GM19372 (cell line): ENCODE measurements at regions not wholly inside any gene's neighbourhood (a gene's known extent, or its start where the extent isn't known, plus 50 kb on each side); places are given as distances from the start of the nearest gene placed in this dataset.

Source experiments
- ATAC-seq: cut with Tn5 transposase; IDR thresholded peaks from one replicate; pipeline ENCODE4 v1.9.1; 2021; ENCODE audit warnings: mild to moderate bottlenecking, low read depth, moderate library complexity; ENCODE audit not compliant: unreplicated experiment

DNA sequence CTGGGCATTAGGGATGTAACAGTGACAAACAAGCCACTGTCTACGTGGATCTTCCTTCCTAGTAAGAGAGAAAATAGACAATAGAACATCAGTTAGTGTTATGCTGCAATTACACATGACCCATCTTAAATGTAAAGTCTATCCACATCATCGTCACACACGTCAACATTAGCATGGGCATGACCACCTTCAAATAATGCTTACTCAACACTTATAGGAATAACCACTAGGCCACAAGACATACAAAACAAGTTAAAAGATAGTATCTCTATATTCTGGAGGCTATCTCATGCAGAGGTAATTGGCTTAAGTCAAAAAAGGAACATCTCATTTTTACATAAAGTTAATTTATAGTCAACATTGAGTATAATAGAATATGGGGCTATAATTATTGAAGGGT lies 156.5 kb downstream of the MOXD1 start:
- ATAC-seq, result no peak

DNA sequence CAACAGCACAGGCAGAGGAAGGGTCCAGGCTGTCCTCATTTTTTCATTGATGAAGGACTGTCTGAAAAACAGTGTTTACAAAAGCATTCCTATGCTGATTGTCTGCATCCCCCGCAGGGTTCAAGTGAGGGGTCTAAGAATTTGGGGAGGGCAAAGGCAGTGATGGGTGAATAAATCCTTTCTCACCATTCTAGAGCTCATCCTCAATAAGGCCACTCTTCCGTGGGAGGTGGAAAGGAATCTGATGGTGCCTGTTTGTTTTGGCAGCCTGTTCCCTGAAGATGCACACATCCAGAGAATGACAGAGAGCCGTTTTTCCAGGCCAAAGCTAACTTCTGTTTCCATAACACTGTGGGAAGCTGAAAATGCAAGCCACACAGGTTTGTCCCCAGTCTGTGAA lies 164.5 kb downstream of the MOXD1 start:
- ATAC-seq, result no peak

DNA sequence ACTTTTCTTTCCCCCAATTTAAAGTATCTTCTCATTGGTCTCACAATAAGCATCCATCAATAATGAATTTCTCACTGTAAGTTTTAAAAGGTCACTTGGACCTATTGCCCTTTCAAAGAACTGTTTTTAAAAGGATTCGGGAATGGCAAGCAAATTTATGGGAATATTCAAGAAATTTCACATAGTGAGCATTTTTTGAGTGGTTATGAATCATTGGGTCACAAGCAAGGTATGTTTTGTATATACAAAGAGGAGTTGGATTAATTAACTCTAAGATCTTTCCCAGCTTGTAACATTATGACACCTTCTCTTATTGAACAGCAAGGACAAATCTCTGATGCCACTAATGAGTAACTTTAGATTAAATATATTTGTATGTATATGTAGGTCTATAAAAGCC lies 165.0 kb downstream of the MOXD1 start:
- no peak for ATAC-seq

DNA sequence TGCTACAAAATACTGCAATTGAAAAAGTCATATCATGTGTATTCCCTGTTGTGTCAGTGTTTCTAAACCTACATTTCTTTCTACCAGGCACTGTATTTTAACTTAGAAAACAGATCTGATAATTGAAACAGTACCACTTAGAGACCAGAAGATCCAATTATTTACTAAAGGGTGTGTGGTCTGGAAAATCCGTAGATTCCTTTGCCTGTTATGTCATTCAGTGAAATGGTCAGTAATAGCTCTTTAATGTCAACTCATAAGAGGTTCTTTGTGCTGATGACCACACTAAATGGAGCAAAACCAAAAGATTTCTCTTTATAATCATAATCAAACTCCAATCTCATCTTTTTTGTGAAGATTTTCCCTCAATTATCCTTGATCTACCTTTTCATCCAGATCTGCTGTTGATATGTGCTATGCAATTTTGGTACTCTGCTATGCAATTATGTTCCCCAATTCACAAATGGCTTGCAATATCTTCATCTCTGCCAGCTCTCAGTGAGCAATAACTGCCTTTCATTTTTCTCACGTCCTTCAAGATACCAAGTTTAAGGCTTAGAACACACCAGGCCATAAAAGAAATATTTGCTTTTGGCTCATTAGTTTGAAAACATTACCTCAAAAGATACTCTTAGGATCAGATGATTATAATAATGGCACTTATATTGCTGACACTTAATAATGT lies 165.5 kb downstream of the MOXD1 start:
- no peak for ATAC-seq

DNA sequence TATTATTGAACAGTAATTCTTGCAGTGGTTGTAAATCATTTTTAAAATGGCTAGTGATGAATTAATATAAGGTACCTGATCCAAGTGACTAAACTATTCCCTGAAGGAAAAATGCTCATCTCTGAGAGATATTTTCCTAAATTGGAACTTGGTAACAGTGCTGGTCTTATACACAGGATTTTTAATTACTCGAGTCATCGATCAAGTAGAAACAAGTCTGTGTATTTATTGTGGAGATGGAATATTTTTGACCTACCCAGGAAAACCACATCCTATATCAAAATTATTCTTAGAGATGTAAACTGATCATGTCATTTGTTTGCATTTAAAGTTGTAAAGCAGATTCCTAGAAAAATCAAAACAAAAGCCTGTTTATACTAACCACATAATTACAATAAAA lies 166.9 kb downstream of the MOXD1 start:
- no peak for ATAC-seq

DNA sequence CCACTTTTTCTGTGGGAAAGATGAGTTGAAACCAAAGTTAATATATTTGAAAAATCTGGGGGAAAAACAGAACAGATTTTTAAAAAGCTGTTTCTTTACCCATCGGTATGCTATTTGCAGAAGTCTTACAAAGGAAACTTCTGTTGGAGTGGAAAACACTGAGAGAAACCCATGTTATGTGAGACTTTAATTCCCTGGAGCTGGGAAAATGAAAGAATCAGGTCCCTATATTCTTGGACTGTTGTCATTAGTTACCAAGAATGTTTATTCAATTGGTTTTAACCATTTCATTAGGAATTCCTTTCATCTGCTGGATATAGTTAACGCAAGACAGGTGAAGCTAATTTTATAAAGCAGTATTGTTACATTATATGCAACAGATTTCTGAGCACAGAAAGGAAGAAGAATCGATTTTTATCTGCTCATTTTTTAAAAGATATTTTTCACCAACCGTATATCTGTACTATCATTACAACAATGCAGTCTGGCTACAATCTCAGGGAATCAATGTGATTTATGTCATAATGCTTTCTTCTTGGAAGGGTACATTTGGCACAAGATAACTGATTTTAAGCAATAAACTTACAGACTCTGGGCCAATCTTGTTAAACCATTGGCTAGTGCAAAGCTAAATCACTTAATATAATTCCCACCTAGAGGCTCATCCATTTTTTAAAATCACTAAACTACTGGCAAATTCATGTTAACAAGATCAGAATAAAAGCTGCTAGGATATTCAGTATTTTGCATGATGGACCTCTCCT lies 170.0 kb downstream of the MOXD1 start:
- no peak for ATAC-seq

DNA sequence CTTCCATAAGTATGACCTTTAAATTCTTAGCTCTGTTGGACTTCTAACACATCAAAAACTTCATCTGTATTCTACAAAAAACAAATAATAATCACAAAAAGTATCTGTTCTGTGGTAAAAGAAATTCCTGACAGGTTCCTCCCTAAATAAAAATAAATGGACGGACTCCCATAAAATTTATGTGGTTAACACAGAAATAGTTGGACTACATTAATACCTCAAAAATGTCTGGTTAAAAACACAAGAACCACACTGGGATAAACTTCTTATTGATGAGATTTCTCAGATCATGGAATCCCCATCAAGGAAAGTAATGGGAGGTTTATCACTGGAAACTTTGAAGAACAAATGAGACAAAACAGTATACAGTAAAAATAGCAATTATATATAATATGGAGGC lies 172.4 kb downstream of the MOXD1 start:
- no peak for ATAC-seq

DNA sequence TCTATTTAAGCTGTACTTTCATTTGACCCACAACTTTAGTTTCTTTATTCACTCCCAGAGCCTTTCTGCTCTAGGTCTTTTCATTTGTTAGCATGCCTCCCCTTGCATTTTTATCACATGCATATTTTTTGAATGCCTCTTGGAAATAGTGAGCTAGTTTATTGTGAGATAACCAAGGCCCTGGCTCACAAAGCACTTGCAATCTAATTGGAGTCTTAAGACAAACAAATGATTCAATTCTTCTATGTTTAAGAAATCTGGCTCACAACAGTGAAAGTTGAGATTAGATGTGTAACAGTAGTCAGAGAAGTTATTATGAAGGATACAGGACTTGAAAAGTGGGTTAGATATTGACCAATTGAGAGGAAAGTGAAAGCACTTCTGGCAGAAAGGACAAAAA lies 173.4 kb downstream of the MOXD1 start:
- no peak for ATAC-seq

DNA sequence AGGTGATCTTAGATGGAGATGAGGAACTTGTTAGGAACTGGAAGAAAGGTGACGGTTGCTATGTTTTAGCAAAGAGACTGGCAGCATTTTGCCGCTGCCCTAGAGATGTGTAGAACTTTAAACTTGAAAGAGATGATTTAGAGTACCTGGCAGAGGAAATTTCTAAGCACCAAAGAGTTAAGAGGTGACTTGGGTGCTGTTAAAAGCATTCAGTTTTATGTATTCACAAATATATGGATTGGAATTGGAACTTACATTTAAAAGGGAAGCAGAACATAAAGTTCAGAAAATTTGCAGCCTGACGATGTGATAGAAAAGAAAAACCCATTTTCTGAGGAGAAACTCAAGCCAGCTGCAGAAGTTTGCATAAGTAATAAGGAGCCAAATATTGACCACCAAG lies 176.3 kb downstream of the MOXD1 start:
- no peak for ATAC-seq

DNA sequence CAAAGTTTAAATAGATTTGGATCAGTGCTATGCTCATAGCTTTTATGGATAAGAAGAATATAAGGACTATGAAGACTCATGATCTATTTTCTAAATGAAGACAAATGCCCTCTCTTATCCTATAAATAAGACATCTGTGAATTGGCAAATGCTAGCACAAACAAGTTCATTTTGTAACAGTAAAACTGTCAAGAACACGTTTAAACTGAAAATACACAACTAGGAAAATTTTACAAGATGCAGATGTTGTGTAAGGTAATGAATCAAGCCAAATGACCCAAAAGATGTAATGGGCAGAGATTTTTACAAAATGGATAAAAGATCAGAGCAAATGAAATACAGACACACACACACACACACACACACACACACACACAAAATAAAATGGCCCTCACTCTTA lies 180.5 kb downstream of the MOXD1 start:
- ATAC-seq, result no peak

DNA sequence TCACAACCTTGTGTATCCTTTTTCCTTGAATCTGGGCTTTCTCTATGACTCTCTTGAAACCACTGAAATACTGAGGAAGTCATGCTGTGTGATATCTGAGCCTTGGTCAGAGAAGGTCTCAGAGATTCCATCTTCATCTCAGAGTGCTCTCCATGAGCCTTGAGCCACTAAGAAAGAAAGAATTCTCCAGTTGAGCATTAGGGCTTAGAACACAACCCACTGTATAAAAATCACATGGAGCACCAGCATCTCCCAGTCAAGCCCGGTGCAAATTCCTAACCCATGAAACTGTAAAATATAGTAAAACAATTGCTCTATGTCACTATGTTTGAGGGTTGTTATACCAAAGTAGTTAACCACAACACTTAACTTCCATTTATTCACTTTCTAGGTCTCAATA lies 181.4 kb downstream of the MOXD1 start:
- ATAC-seq, result no peak

DNA sequence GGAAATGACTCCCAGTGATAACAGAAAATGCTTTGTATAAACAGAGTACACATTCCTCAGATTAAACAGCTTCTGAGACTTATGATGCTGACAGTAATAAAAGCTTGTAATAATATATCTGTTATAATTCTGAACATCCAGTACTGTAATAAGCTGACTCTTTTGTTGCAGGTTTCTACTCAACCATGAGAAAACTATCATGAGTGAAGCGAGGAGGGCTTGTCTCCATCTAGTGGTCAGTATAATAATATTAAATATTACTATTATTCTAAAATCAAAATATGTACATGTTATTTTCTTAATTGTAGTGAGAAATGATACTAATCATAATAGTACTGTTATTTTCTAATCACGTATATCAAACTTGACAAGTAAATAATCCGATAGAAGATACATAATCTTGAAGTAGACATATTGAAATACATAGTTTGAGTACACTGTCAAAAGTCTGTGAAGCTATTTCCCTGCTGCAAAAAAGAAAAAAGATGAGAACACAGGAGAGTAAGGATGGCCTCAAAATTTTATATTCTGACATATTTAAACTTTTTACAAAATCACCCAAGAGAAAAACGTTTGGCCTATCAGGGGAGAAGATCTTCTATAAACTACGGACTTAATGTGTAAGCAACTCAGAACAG lies 183.1 kb downstream of the MOXD1 start:
- ATAC-seq, result no peak

DNA sequence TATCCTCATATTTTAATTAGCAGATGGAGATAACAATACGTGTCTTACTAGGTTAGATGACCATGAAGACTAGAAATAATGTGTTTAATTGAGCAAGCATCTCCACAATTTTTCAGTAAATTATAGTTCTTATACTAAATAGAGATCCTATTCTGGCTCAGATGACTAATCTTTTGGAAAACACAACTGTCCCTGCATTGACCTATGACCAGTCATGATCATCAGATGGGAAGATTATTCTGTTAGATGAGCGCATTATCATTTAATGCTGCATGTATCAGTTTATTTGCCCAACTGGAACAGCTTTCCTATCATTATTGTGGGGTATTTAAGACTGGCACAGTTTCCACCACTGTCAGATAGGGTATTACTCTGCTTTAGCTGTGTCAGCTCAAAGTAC lies 185.5 kb downstream of the MOXD1 start:
- ATAC-seq, result no peak

DNA sequence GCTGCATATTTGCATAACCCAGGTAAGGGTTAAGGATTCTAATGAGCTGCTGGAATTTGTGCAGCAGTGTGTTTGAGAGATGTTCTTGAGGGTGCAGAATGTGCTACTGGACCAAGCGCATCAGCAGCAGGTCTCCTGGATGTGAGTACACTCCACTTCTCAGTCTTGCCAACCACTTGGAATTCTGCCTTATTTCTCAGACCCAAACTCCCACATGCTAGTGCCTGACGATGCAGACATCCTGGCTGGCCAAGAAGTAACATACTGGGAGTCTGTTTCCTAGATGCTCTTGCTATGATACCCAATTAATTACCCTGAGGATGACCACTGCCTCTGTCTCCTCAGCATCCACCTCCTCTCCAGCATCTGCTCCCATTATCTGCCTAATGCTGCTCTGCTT lies 186.6 kb downstream of the MOXD1 start:
- no peak for ATAC-seq

DNA sequence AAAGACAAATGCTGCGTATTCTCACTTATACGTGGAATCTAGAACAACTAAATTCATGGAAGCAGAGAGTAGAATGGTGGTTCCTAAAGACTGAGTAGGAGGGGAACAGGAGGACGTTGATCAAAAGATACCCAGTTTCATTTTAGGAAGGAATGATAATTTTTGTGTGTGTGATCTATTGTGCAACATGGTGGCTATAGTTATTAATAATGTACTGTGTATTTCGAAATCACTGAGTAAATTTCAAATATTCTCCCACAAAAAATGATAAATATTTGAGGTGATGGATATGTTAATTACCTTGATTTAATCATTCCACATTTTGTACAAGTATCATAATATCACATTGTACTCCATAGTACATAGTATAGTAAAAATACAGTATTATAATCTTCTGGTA lies 187.5 kb downstream of the MOXD1 start:
- ATAC-seq, result no peak

DNA sequence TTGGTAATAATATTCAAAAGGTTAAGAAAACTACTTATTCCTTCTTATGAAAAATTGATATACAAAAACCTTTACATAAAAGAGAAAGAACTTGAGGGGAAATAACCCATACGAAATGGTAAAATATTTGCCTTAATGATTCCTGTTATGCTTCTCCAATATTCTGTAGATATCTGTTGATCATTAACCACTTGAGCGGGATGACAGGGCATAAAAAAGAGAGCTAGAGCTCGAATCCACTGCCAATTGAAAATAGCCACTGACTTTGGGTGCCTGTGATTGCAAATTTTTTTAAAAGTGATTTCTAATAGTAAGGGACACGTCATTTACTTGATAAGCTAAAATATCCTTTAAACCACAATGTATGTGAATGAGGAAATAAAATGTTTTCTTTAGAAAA lies 188.1 kb downstream of the MOXD1 start:
- ATAC-seq, result no peak

DNA sequence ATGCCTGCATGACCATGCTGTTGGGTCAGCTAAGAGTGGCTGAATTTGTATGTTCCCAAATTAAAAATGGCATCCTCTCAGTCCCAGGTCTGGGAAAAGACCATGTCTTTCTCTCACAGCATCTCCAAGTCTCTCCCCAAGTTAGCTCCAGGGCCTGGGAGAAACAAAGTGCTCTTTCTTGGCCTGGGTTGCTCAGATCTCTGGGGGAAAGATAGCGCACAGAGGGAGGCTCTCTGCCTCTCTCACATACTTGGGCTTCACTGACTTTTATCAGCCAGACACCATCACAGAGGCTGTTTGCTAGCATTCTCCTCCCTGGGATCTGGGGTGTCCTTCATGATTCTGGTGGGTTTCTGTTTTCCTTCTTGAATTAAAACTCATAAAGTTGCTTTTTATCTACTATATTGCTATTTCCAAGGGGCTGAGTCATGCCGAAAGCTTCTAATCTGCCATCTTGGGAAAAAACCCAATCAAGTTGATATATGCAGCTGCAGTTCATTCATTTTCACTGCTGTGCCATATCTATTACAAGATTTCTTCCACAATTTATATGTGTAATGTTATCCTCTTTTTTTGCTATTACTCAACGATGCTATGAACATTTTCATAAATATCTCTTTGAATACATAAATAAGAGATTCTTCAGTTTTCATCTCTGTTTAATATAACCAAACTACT lies 190.2 kb downstream of the MOXD1 start:
- ATAC-seq, result no peak

DNA sequence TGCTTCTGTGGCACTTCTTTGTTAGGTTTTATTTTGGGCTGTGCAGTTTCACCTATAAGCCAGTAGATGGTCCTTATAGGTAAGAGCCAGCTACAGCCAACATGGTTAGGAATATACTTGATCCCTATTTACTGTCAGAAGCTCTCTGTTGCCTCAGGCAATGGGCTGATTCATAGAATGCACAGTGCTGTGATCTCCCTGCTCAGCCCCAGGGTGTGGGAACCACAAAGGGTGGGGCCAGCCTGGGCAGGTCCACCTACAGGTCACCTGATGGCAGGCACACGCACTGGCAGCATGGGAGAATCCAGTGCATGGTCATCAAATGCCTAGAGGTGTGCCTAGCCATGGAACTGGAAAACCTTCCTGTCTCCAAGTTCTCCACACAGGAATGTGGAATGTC lies 191.9 kb downstream of the MOXD1 start:
- ATAC-seq, result no peak

DNA sequence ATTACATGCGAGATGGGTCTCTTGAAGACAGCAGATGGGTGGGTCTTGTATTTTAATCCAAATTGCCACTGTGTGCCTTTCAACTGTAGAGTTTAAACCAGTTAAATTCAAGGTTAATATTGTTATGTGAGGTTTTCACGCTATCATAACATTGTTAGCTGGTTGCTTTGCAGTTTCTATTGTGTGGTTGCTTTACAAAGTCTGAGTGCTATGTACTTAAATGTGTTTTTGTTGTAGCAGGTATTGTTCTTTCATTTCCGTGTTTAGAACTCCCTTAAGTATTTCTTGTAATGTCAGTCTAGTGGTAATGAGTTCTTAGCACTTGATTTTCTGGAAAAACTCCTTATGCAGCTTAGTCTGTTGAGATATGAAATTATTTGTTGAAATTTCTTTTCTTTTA lies 193.3 kb downstream of the MOXD1 start:
- ATAC-seq, result no peak

DNA sequence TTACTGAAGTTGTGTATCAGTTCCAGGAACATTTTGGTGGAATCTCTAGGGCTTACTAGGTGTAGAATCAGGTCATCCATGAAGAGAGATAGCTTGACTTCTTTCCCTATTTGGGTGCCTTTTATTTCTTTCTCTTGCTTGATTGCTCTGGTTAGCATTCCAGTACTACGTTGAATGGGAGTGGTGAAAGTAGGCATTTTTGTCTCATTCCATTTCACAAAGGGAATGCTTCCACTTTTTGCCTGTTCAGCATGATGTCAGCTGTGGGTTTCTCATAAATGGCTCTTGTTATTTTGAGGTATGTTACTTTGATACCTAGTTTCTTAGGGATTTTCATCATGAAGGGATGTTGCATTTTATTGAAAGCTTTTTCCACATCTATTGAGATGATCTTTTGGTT lies 195.3 kb downstream of the MOXD1 start:
- ATAC-seq, result no peak

DNA sequence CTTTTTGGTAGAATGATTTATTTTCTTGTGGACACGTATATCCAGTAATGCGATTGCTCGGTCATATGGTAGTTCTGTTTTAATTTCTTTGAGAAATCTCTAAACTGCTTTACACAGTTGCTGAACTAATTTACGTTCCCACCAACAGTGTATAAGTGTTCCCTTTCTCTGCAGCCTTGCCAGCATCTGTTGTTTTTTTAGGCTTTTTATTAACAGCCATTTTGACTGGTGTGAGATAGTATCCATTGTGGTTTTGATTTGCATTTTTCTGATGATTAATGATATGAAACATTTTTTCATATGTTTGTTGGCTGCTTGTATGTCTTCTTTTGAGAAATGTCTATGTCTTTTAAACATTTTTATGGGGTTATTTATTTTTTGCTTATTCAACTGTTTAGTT lies 196.7 kb downstream of the MOXD1 start:
- no peak for ATAC-seq
